H1 (cell line): ENCODE measurements at regions not wholly inside any gene's neighbourhood (a gene's known extent, or its start where the extent isn't known, plus 50 kb on each side); places are given as distances from the start of the nearest gene placed in this dataset.

ENCODE experiments used
- CBX5 ChIP-seq: fragments of 300-800, 300-1000 bp; sonication (generic); IDR thresholded peaks from 2 replicates; pipeline ENCODE4 v1.7.1; 2016; ENCODE audit warnings: antibody characterized with exemption, low read length, low read depth
- EZH2 ChIP-seq: fragments of 200-600 bp; sonication (generic); IDR thresholded peaks from 2 replicates; pipeline ENCODE4 v1.7.1; 2012; ENCODE audit warnings: low read depth, mild to moderate bottlenecking, moderate library complexity, low read length, inconsistent platforms; ENCODE audit not compliant: severe bottlenecking
- RAD21 ChIP-seq, 2 experiments: IDR thresholded peaks in 1 of 2; conservative IDR thresholded peaks in 1 of 2; 2 replicates each; pipeline ENCODE4 v1.6.1; 2011; ENCODE audit warnings: low read depth in 2 of 2, low read length in 2 of 2, improper control_type of control experiment in 1 of 2, inconsistent platforms in 1 of 2, mild to moderate bottlenecking in 1 of 2, moderate library complexity in 1 of 2
- SIN3A ChIP-seq, 2 experiments: IDR thresholded peaks in 1 of 2; conservative IDR thresholded peaks in 1 of 2; 2 replicates each; pipeline ENCODE4 v1.6.1; 2011 to 2012; ENCODE audit warnings: low read length in 2 of 2, improper control_type of control experiment in 1 of 2, low read depth in 1 of 2, mild to moderate bottlenecking in 1 of 2

- TF ChIP-seq RAD21 (IDR thresholded peaks at IDR 0.05 in 1 of 2, conservative IDR thresholded peaks at IDR 0.05 in 1 of 2; ENCODE audit: low read depth in 2 of 2, low read length in 2 of 2) (no peak), CBX5 (no peak), EZH2 (no peak), SIN3A (conservative IDR thresholded peaks at IDR 0.05 in 1 of 2, IDR thresholded peaks at IDR 0.05 in 1 of 2; ENCODE audit: low read depth in 1 of 2, low read length in 2 of 2) (no peak)
These were observed 130.6 kb downstream of the PXDC1 start (continued) for GRCh38 chr6:3620937-3621336.
